NB4 (cell line): ENCODE measurements at regions not wholly inside any gene's neighbourhood (a gene's known extent, or its start where the extent isn't known, plus 50 kb on each side); places are given as distances from the start of the nearest gene placed in this dataset.

Source experiments
- CTCF ChIP-seq: IDR thresholded peaks from one replicate; pipeline ENCODE4 v1.5.1; 2012; ENCODE audit warnings: low read depth, low read length
- MYC ChIP-seq: IDR thresholded peaks from 2 replicates; pipeline ENCODE4 v1.6.1; 2011; ENCODE audit warnings: low read depth, low read length
- POLR2A ChIP-seq: IDR thresholded peaks from 2 replicates; pipeline ENCODE4 v1.6.1; 2011; ENCODE audit warnings: mild to moderate bottlenecking; ENCODE audit not compliant: insufficient read length; ENCODE audit errors: extremely low read depth

- no peak for TF ChIP-seq CTCF
- TF ChIP-seq POLR2A: no peak
- TF ChIP-seq MYC: no peak
Observed at GRCh38 chr4:89488736-89489135, 181.1 kb upstream of the GPRIN3 start.
